B cell (primary cell): ENCODE measurements at regions not wholly inside any gene's neighbourhood (a gene's known extent, or its start where the extent isn't known, plus 50 kb on each side); places are given as distances from the start of the nearest gene placed in this dataset.
"Not testable (repeated sequence)": the region's sequence is repeated elsewhere in the genome, so short reads cannot be mapped to it uniquely, and the experiment has no call there.

Experiments
- ATAC-seq: fragments of 200-7000 bp; cut with Tn5 transposase; one replicate; pipeline ENCODE4 v1.10.0; 2021; ENCODE audit warnings: low read depth, mild to moderate bottlenecking, moderate number of reproducible peaks, moderate library complexity
- CTCF ChIA-PET: fragments of 350-600 bp; sonication (Branson Sonifier 250); formaldehyde crosslinking; loops from one replicate; lab custom pipeline; 2021; ENCODE audit warnings: antibody characterized with exemption, inconsistent platforms; lab: Charles Lee
- POLR2A ChIA-PET: fragments of 350-600 bp; sonication (Branson Sonifier 250); formaldehyde crosslinking; loops from one replicate; lab custom pipeline; 2021; ENCODE audit warnings: antibody characterized with exemption; lab: Charles Lee
- DNase-seq: peaks from one replicate; pipeline ENCODE4 v3.0.0; 2013
- H2AFZ ChIP-seq: 2 replicates; pipeline ENCODE4 v1.6.1; 2012; ENCODE audit warnings: mild to moderate bottlenecking, low read depth, low read length; ENCODE audit not compliant: insufficient read depth, poor library complexity, severe bottlenecking
- H3K27ac ChIP-seq, 2 donors: 1 replicate in 1 of 2; 2 replicates in 1 of 2; pipeline ENCODE4 v1.5.1; 2012 to 2013; ENCODE audit warnings: low read length in 2 of 2, mild to moderate bottlenecking in 2 of 2, moderate library complexity in 1 of 2
- H3K27me3 ChIP-seq, 4 experiments: fragments of 200-600 bp in 1 of 4; sonication (generic) in 1 of 4; replicated peaks in 1 of 4; 1 replicate in 2 of 4; 2 replicates in 2 of 4; pipeline versions ENCODE4 v1.6.1 to v1.7.0; 2013 to 2016; ENCODE audit warnings: low read length in 3 of 4, mild to moderate bottlenecking in 2 of 4, mixed read lengths in 1 of 4, moderate library complexity in 1 of 4; ENCODE audit not compliant: insufficient read depth in 4 of 4, control insufficient read depth in 3 of 4; ENCODE audit errors: control extremely low read depth in 1 of 4
- H3K36me3 ChIP-seq, 2 experiments: replicated peaks in 1 of 2; 1 replicate in 1 of 2; 2 replicates in 1 of 2; pipeline versions ENCODE4 v1.6.1 to v1.7.1; 2013; ENCODE audit warnings: low read length in 1 of 2; ENCODE audit not compliant: insufficient read depth in 2 of 2, control insufficient read depth in 1 of 2; ENCODE audit errors: control extremely low read depth in 1 of 2, extremely low read depth in 1 of 2
- H3K4me1 ChIP-seq, 2 donors: fragments of 200-600 bp in 1 of 2; sonication (generic) in 1 of 2; 1 replicate in 1 of 2; 2 replicates in 1 of 2; pipeline versions ENCODE4 v1.5.1 to v1.6.1; 2013 to 2017; ENCODE audit warnings: low read length in 2 of 2; ENCODE audit not compliant: control insufficient read depth in 2 of 2, insufficient read depth in 2 of 2
- H3K4me2 ChIP-seq: replicated peaks from 2 replicates; pipeline ENCODE3; 2012; ENCODE audit warnings: mild to moderate bottlenecking, low read depth, low read length; ENCODE audit not compliant: poor library complexity, severe bottlenecking
- H3K4me3 ChIP-seq, 5 experiments: fragments of 200-600 bp in 1 of 5; sonication (generic) in 1 of 5; 1 replicate in 3 of 5; 2 replicates in 2 of 5; pipeline versions ENCODE4 v1.5.1 to v1.7.0; 2011 to 2016; ENCODE audit warnings: low read length in 4 of 5, mild to moderate bottlenecking in 4 of 5, low read depth in 2 of 5, control low read depth in 1 of 5, moderate library complexity in 1 of 5; ENCODE audit not compliant: insufficient read depth in 1 of 5; ENCODE audit errors: control extremely low read depth in 1 of 5, extremely low read depth in 1 of 5
- H3K79me2 ChIP-seq: fragments of 200-600 bp; sonication (generic); one replicate; pipeline ENCODE4 v1.6.0; 2016; ENCODE audit warnings: low read length; ENCODE audit not compliant: control insufficient read depth, insufficient read depth
- H3K9ac ChIP-seq: fragments of 200-600 bp; sonication (generic); 2 replicates; pipeline ENCODE4 v1.6.1; 2017; ENCODE audit warnings: mild to moderate bottlenecking, low read length, moderate library complexity
- H3K9me3 ChIP-seq, 3 donors: one replicate each; pipeline versions ENCODE4 v1.6.1 to v1.7.1; 2013; ENCODE audit warnings: low read length in 2 of 3; ENCODE audit not compliant: control insufficient read depth in 2 of 3, insufficient read depth in 1 of 3; ENCODE audit errors: control extremely low read depth in 1 of 3
- H4K20me1 ChIP-seq: 2 replicates; pipeline ENCODE4 v1.6.0; 2012; ENCODE audit warnings: mild to moderate bottlenecking, low read length; ENCODE audit not compliant: insufficient read depth, control insufficient read depth, poor library complexity, severe bottlenecking
- H3K27ac Mint-ChIP-seq: one replicate; pipeline ENCODE4 v1.8.0; 2021; ENCODE audit warnings: mixed read lengths
- H3K27me3 Mint-ChIP-seq: one replicate; pipeline ENCODE4 v1.8.0; 2021; ENCODE audit warnings: mixed read lengths
- H3K4me1 Mint-ChIP-seq: one replicate; pipeline ENCODE4 v1.8.0; 2021; ENCODE audit warnings: mixed read lengths
- H3K4me3 Mint-ChIP-seq: one replicate; pipeline ENCODE4 v1.8.0; 2021; ENCODE audit warnings: mixed read lengths
- H3K9me3 Mint-ChIP-seq: one replicate; pipeline ENCODE4 v1.8.0; 2022; ENCODE audit warnings: mixed read lengths; ENCODE audit not compliant: insufficient read depth
- CTCF ChIP-seq: fragments of 200-600 bp; IDR thresholded peaks from one replicate; pipeline ENCODE4 v1.8.0; 2022; ENCODE audit warnings: antibody characterized with exemption, mild to moderate bottlenecking
- EZH2 ChIP-seq: IDR thresholded peaks from 2 replicates; pipeline ENCODE4 v1.6.1; 2012; ENCODE audit warnings: borderline replicate concordance, low read depth, mild to moderate bottlenecking, moderate library complexity, low read length; ENCODE audit not compliant: insufficient read depth, poor library complexity, severe bottlenecking
- WGBS: methylation state at CpG from one replicate; pipeline ENCODE4 v1.1.5; 2013; ENCODE audit warnings: missing lambda C conversion rate; ENCODE audit not compliant: insufficient coverage; 5-methylcytosine and 5-hydroxymethylcytosine counted together
- intact Hi-C: fragments of 100-400 bp; cut with micrococcal nuclease; formaldehyde crosslinking; loops from one replicate; pipeline ENCODE4 v1.10.0; 2022

- Histone ChIP-seq H4K20me1 (no peaks in the 10 kb centered on the region), H2AFZ (no peak overlapping the region), H3K4me2 (no peak overlapping the region), H3K9me3 (peaks cover 0 to 61% (median 5%) of the 10 kb centered on the region in 3 donors), H3K79me2 (no peaks in the 10 kb centered on the region), H3K4me3 (no peak overlapping the region), H3K27ac (no peak overlapping the region), H3K9ac (no peak overlapping the region), H3K4me1 (no peaks in the 10 kb centered on the region), H3K36me3 (no peaks in the 10 kb centered on the region), H3K27me3 (no peaks in the 10 kb centered on the region)
- Mint-ChIP-seq H3K4me1 (no peaks in the 10 kb centered on the region), H3K27me3 (no peaks in the 10 kb centered on the region), H3K27ac (no peak overlapping the region), H3K9me3 (peaks cover 13% of the 10 kb centered on the region), H3K4me3 (no peak overlapping the region)
- ATAC-seq (no peak), DNase-seq (no peak)
- ChIA-PET CTCF (no interaction called here), POLR2A (no interaction called here)
- WGBS, result 77% methylated on average over 13 of the region's 14 CpGs
- TF ChIP-seq EZH2 (no peak), CTCF (no peak)
- intact Hi-C loops, result no loop called here
Measured at GRCh38 chr19:56976995-56977906, 136.7 kb upstream of the PEG3 start.

GRCh38 chr19:56978023-56978565, 137.6 kb upstream of the PEG3 start:
- CTCF ChIA-PET, result no interaction called here
- POLR2A ChIA-PET, result no interaction called here
- Histone ChIP-seq H3K79me2 (no peaks in the 10 kb centered on the region), H3K4me2 (no peak overlapping the region), H3K27ac (no peak overlapping the region), H3K36me3 (no peaks in the 10 kb centered on the region), H3K27me3 (no peaks in the 10 kb centered on the region), H2AFZ (no peak overlapping the region), H3K9me3 (peaks cover 0 to 57% (median 5%) of the 10 kb centered on the region in 3 donors), H3K9ac (no peak overlapping the region), H4K20me1 (no peaks in the 10 kb centered on the region), H3K4me3 (no peak overlapping the region), H3K4me1 (no peaks in the 10 kb centered on the region)
- DNase-seq (no peak), ATAC-seq (no peak)
- Mint-ChIP-seq H3K9me3 (peaks cover 15% of the 10 kb centered on the region), H3K4me1 (no peaks in the 10 kb centered on the region), H3K4me3 (no peak overlapping the region), H3K27me3 (no peaks in the 10 kb centered on the region), H3K27ac (no peak overlapping the region)
- no peak for TF ChIP-seq EZH2
- no peak for TF ChIP-seq CTCF
- intact Hi-C loops, result no loop called here
- 54% methylated on average over 11 of the region's 20 CpGs for WGBS

- POLR2A ChIA-PET, intact Hi-C loops, H3K4me3 ChIP-seq, H3K79me2 ChIP-seq, H3K27me3 ChIP-seq, H3K4me1 ChIP-seq, H3K9ac ChIP-seq, H3K4me2 ChIP-seq, DNase-seq, H3K27ac ChIP-seq, H3K4me1 Mint-ChIP-seq, H3K4me3 Mint-ChIP-seq, H3K27me3 Mint-ChIP-seq, H2AFZ ChIP-seq, CTCF ChIA-PET, H3K27ac Mint-ChIP-seq, ATAC-seq, H4K20me1 ChIP-seq, H3K36me3 ChIP-seq: not testable (repeated sequence)
- H3K9me3 ChIP-seq, result peaks cover 0 to 56% (median 11%) of the 10 kb centered on the region in 3 donors
- peaks cover 20% of the 10 kb centered on the region for H3K9me3 Mint-ChIP-seq
- WGBS, result 79% methylated on average over 5 of the region's 7 CpGs
Measured at GRCh38 chr19:56980326-56980725, 139.5 kb upstream of the USP29 start.
